ENCODE measurements at regions not wholly inside any gene's neighbourhood (a gene's known extent, or its start where the extent isn't known, plus 50 kb on each side); places are given as distances from the start of the nearest gene placed in this dataset.

DNA sequence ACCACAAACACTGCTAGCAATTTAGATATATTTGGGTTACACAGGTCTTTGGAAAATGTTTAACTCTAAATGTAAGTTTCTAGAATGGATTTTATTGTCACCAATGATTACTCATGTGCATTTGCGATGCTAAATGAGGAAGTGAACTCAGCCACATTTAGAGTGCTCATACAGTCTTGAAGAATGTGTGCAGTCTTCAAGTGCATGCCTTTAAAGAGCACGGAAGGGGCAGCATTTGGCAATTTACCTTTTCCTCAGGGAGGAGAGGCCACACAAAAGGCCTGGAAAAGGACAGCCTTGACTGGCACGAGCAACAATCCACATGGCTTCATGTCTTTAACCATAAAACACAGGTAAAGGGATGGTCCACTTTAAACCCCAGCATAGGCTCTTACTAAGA lies 78.5 kb upstream of the STK17B start:
- DNase-seq, result peak; percentile 63

DNA sequence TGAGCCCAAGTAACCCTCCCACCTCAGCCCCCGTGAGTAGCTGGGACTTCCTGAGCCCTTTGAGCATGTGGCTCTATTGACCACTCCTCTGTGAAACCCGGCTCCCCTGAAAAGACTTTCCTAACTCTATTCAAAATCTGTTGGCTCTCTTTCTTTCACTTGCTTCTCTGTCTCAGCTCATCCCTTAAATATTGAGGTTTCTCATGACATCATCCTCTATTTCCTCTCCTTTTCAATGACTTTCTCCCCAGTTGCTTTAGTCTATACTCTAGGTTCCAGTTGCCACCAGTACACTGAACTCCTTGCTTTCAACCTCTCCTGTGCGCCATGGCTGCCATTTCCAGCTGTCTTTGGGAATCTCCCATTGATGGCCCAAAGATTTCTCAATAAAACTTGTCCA lies 79.8 kb upstream of the STK17B start:
- no peak for DNase-seq

DNA sequence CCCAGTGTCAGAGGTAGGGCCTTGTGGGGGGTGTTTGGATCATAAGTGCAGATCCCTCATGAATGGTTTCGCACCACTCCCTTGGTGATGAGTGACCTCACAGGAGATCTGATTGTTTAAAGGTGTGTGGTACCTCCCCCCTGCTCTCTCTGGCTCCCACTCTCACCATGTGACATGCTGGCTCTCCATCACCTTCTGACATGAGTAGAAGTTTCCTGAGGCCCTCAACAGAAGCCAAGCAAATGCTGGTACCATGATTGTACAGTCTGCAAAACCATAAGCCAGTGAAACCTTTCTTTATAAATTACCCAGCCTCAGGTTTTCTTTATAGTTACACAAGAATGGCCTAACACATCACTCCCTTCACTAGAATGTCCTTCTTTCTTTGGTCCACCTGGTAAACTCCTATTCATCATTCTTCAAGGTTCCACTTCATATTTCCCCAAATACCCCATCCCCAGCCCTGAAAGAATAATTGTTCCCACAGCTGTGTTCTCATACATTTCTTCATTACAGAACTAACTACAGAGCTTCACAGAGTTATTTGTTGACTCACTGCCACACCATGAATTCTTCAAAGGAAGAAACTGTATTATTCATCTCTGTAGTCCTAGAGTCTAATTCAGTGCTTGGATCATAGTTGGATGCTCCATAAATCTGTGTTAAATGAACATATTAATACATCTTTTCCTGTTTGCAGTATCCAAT lies 81.2 kb upstream of the STK17B start:
- no peak for DNase-seq

DNA sequence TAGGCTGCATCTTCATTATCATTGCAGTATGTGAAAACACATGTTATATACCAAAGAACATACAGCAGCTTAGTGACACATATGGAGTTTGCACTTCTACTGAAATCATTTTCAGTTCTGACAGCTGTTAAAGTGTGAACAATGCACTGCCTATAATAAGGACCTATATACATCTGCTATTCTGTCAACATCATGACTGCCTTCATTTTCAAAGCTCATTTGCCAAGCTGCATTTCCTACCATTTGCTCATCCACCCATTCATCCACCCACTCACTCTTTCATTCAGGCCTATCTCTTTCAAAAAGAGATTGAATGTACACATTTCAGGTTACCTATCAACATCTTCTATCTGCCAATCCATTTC lies 81.7 kb upstream of the STK17B start:
- no peak for DNase-seq

DNA sequence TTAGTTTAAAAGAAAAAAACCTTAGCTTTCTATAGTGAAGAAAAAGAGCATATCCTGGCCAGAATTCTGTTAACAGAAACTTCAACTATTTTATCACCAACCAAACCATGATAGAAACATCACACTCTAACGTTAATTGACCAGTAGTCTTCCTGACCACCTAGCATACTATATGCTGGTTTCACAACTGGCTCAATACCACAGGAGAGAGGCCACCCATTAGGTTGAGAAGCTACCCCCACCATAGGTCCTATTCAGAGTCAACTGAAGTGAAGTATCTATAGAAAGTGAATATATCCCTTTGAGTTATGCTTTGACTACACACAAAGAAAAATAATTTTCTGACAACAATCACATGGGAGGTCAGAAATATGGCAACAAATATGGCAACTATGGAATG lies 85.2 kb upstream of the STK17B start:
- DNase-seq, result no peak

DNA sequence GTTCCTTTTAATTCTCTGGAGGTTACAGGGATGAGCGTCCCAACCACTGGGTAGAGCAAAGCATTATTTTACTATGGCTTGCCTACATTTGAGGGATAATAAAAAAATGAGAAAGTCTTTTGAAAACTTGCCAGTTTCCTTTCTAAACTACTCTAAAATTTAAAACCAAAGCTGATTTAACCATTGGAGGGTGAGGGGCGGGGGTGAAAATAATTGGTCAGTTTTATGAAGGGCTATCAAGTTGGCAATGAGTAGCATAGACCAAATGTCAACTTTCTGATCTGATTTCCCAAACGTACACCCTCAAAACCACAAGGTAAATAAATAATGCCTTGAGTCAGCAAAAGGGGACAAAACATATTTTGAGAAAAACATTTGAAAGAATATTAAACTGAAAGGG lies 85.7 kb upstream of the STK17B start:
- no peak for DNase-seq

DNA sequence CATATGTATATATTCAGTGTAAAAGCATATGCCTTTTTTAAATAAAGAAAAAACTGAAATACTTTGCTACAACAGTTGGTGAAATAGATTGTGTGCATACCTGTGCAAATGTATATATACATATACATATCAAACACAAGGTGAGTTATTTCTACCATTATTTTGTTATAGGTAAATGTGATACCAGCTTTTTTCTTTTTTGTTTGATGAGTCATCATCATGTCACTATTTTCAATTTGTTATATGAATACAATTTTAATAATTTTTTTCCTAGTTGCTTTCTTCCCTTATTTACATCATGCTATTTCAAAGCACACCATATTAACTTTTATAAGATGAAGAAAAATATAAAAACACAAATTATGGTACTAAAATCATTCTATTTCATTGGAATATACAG lies 87.0 kb upstream of the STK17B start:
- DNase-seq, result no peak

DNA sequence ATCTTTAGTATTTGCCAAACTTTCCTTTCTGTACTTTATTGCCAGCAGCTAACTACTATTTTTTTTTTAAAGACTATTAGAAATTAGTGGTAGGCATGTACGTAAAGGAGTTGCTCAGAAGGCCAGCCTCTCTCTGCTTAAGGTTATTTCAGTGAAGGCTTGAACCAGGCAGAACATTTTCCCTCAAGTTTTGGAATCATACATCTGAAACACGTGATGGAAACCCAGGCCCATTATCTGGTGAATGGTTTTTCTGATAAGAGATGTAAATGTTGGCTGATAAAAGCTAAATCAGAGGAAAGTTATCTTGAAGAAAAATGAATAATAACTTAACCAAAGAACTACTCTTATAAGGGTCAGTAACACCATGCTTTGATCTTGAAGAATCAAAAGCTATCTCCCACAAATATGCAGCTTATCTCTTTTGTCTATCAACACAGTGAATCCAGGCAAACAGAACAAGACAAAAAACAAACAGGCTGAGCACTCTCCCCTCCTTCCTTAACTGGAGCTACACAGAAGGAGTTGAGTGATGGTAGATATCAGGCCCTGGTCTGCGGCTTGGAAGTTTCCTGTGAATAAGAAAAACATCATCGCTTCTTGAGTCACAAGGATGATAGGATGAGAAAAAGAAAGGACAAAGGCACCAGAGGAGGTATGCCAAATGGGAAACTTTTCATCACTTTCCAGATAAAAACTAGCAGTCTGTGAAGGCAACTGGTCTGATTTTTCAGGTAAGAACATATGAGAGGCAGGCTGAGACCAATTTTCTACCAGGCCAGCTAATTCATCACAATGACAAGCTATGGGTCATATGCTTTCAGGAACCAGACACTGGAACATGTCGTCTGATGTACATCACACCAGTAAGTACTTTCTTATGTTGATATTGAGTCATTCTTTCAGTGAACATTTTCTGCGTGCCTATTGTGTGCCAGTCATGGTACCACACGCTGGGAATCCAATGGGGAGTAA lies 88.4 kb upstream of the STK17B start:
- no peak for DNase-seq

DNA sequence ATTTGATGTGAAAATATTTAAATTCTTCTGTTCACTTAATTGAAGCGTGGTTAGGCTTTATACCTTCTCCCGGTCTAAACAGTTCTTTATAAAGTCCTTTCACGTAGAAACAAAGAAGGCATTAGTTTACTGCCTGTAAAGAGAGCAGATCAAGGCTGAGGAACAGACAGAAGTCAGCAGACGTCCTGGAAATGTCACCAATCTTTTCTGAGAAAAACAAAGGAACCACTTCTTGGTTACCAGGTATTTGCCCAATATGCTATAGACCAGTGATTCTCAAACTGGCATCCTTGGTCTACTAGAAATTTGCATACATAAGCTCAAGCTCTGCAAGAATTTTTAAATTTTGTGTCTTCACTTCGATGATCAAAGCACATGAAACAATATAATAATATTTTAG lies 89.2 kb upstream of the STK17B start:
- no peak for DNase-seq

DNA sequence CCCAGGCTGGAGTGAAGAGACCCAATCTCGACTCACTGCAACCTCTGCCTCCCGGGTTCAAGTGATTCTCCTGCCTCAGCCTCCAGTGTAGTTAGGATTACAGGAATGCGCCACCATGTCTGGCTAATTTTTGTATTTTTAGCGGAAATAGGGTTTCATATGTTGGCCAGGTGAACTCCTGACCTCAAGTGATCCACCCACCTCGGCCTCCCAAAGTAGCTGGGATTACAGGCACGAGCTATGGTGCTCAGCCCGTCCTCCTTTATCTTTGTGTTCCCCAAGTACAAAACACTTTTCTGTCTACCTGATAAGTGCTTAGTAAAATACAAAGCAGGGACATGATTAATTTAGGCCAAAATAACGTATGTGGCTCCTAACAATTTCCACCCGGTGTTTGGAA lies 91.2 kb upstream of the STK17B start:
- peak; percentile 54 for DNase-seq

DNA sequence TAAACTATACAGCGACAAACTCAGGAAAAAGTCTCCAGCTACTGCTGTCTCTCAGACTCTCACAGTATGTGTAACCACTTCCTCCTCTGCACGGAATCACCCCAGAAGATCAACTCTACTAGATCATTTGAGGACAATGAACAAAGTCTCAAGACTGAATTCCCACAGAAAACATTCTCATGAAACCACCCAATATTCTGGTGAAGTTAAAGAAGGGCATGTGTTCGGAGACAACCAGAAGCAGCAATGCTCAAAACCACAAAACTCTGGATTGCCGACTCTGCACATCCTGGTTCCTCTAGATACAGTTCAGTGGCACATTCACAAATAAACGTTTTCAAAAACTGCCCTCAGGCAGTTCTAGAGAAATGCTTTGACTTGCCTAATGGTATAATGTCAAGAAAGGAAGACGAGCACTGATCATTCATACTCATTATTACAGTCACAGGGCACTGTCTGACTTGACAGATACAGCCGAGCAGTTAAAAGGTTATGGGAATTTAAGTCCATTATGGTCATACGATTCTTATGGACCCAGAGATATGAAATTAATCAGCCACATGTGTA lies 91.9 kb upstream of the STK17B start:
- DNase-seq, result peak; percentile 95

DNA sequence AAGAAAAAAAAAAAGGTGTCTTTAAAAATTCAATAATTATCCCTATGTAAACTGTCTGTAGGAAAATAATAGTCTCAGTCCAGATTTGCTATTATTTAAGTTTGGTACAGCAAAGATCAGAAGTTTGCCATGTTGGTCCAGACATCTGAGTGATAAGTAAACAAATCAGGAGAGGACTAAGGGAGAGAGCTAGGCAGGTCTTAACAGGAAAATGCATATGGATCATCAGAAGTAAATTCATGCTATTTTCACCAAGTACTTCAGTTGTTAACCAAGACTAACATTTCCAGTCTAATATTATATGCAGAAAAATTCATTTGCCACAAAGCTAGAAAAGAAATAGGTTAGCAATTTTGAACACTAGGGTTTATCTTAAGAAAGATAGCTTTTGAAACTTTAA lies 95.0 kb upstream of the STK17B start:
- no peak for DNase-seq

DNA sequence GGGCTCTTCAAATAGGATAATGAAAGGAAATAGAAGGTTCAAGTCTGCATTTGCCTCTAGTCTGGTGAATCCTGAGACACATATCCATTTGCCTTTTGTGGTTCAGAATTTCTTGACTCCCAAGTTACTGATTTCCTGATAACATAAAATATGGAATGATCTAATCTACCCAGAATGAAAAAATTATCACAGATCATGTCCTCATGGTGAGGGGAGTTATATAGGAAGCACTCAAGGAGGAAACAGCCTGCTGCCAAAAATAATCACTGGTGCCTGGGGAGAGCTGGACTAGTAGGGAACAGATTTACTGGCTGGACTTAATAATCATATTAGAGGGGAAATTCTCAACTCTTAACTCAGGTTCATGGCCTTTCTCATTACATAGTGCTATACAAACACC lies 95.5 kb upstream of the STK17B start:
- DNase-seq, result no peak

DNA sequence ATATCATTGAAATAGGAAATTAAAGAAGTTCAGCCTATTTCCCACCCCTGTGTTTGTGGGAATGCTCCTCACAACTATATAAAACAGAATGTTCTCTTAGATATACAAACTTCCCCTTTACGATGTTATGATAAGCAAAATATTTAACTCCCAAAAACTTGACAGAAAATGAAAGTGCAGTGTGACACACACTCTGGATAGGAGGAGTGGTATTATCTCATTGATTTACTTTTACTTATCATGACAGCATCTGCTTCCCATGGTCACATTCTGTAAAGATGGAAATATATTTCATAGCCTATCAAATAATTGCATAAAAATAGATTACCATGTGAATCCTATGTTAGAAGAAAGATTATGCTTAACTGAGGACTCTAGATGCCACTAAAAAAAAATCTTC lies 96.6 kb upstream of the STK17B start:
- DNase-seq, result no peak

DNA sequence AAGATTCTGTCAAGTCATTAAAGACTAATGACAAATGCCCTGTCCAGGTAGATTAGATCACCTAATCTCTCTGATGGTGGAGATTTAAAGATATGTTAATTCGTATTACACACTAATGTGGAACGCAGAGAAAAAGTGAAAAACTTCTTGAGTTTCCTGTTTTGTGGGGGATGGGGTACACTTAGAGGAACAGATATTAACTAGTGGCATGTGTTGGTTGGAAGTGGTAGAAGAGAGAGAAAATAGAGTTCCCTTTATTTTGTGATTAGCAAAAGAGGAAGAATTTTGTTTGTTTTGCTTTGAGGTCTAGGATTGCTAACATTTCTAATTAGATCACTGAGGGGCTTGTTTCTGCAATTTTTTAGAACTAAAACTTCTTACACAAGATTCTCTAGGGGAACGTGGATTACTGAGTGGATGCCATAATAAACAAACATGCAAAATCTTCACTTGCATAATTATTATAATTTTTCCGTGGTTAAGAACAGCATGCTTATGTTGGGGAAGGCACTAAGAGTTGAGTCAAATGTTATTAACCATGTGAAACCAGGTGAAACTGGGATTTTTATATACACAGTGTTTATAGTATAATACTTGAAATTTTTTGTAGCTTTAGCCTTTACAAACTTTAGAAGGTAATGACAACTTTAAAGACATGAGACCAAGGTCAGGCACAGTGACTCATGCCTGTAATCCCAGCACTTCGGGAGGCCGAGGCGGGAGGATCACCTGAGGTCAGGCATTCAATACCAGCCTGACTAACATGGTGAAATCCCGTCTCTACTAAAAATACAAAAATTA lies 97.4 kb upstream of the STK17B start:
- DNase-seq, result peak; percentile 18

DNA sequence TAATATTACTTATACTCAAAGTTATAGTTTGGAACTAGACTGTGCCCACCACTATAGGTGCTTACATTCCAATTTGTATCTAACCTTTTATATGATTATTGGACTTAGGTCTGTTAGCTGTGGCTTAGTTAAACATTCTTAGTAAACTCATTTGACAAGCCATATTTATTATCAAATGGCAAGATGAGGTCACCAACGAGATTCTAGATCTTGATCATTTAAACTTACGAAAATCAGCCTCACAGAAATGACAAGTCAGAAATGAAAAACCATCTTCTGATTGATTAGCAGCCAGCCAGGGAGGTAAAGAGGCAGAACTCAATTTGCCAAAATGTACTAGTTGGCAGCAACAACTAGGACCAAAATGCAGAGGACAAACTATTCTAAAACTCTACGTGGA lies 100.4 kb upstream of the STK17B start:
- DNase-seq, result no peak

DNA sequence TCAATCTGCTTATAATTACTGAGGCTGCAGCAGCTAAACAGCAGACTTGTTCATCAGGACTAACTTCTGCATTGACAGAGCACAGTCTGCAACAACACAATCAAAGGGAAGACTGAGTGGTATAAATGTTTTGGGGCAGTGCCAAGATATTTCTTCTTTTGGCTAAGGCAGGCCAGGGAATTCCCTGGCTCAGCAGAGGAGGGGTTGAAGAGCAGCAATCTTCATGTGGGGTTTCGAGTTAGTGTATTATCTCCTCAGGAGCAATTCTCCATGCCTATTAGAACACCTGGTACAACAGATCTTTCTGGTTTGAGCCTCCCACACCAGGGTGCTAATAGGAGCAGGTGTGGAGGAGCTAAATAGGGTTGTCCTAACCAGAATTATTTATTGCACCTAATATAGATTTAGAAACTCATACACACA lies 103.0 kb upstream of the STK17B start:
- peak; percentile 97 for DNase-seq

DNA sequence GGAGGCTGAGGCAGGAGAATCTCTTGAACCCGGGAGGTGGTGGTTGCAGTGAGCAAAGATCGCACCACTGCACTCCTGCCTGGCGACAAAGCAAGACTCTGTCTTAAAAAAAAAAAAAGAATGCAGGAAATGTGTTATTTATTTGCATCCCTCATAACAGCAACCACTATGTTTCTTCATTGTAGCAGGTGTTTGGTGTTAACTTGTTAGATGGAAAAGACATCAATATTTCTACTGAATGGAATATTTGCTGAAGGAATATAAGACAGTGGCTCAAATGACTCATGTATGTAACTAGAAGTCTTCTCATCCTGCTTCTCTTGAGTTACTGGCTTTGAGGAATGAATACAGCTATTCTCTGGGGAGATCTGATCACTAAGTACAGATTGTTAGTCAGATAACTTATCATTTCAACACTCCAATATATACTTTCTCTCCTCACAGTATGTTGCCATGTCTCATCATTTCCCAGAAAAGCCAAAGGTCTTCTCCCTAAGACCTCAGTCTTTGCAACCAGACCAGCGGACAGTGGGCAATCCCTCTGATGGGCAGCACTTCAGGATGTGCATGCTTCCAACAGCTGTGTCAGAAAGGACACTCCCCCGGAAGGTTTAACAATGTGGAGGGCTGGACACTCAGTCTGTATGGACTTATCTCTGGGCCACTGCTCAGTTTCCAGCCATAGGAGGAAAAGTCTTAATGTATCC lies 104.4 kb upstream of the STK17B start:
- DNase-seq, result no peak

DNA sequence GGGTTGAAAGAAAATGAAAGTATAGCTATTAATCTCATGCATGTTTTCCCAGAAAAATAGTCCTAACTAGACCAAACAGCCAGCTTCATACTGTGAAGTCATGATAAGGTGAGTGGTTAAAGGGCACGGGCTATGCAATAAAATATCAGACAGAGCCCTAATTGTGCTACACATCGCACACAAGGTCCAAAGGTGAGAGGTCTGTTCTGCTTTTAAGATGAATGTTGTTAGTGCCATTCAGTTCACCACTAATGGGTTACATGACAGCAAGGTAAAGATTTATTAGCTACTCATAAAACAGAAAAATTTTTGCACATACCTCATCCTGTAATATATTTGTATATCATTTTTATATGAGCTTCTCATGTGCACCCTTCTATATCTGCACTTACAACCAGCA lies 105.0 kb upstream of the STK17B start:
- no peak for DNase-seq

DNA sequence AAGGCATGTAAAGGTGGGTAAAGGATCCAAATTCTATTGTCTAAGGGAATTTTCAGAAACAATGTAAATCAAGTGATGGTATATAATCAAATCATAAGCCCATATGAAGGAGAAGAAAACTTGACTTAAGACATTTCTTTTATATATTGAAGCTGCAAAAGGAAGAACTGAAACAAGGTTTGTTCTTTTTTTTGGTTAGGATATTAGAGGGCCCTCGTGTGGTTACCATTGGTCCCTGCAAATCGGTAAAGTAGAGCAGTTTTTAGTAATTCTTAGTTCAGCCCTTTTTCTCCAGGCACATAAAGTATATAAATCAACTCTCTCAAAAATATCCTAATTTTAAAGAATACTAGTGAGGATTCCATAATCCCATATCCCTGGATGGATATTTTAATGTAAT lies 105.6 kb upstream of the STK17B start:
- DNase-seq, result peak; percentile 60

DNA sequence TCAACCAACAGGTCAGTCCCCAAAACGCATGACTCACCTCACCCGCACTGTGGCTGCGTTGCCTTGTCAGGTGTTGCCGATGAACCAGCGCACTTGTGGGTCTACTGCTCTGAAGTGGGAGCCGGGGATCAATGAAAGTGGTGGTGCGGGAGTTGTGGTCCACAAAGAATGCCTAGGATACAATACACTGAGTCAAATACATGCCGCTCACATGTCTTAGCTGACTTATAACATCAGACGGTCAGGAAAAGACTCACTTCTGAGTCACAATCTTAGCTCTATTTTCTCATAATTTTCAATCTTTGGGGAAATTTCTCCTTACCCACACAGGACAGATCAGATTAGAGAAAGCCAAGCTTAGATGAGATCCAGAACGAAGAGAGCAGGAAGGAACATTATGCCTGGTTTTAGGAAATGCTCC lies 107.1 kb upstream of the STK17B start:
- DNase-seq, result no peak

DNA sequence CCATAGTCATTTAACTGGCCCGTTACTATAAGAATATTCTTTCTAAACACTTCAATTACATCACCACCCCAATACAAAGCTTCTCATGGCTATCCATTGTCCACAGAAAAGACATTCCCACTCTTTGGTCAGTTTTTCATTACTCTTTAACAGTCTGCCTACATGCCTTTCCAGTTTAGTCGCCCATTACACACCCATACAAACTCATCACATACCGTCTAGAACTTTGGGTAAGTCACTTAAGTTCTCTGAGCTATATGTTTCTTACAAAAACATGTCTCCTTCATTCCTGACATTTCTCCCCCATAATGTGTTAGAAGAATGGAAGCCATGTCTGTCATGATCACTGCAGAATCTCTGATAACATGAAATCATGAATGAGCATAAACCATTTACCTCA lies 108.2 kb upstream of the STK17B start:
- no peak for DNase-seq

Measured in RPMI8226 (cell line).